ENCODE measurements at regions not wholly inside any gene's neighbourhood (a gene's known extent, or its start where the extent isn't known, plus 50 kb on each side); places are given as distances from the start of the nearest gene placed in this dataset.

DNA sequence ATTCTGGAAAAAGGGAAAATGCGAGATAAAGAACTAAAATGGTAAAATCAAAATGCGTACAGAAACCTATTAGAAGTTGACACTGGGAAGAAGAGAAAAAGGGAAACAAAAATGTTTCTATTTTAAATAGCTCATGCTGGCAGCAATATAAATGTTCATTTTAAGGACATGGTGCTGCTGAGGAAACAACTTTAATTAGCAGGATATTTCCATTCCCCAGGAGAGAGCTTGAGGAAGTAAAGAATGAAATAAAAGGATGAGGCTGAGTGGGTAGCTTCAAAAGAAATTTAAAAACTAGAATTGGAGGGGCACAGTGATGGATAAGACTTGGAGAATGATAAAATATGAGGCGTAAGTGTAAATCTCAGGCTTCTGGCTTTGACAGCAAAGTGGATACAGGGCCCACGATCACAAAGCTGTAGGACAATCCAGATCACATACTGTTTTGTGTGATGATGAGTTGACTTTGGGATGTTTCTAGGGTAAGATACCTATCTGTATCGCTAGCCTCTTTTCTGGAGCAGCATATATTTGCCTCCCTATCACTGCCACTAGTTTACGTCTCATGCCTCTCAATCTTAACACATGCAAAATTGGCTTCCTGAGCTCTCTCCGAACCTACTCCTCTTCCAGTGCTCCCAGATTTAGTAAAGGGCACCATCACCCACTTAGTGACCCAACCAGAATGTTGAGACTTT, 571.3 kb upstream of the MIR17HG start:
- TF ChIP-seq, protein P1, sequence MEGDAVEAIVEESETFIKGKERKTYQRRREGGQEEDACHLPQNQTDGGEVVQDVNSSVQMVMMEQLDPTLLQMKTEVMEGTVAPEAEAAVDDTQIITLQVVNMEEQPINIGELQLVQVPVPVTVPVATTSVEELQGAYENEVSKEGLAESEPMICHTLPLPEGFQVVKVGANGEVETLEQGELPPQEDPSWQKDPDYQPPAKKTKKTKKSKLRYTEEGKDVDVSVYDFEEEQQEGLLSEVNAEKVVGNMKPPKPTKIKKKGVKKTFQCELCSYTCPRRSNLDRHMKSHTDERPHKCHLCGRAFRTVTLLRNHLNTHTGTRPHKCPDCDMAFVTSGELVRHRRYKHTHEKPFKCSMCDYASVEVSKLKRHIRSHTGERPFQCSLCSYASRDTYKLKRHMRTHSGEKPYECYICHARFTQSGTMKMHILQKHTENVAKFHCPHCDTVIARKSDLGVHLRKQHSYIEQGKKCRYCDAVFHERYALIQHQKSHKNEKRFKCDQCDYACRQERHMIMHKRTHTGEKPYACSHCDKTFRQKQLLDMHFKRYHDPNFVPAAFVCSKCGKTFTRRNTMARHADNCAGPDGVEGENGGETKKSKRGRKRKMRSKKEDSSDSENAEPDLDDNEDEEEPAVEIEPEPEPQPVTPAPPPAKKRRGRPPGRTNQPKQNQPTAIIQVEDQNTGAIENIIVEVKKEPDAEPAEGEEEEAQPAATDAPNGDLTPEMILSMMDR (IDR thresholded peaks at IDR 0.05; ENCODE audit: low read depth, low read length): no peak
- DNase-seq (ENCODE audit: extremely low read depth, low read depth): no peak

DNA sequence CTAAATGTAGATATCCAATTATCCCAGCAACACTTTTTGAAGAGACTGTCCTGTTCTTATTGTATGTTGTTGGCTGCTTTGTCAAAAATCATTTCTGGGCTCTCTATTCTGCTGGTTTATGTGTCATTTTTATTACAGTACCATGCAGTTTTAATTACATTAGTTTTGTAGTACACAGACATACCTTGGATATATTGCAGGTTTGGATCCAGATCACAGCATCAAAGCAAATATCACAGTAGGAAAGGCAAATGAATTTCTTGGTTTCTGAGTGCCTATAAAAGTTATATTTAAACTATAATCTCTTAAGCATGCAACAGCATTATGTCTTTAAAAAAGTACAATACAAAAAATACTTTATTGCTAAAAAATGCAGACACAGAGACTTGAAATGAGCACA, 564.2 kb upstream of the MIR17HG start:
- no peak for DNase-seq (ENCODE audit: extremely low read depth, low read depth)
- TF ChIP-seq, protein P1 (IDR thresholded peaks at IDR 0.05; ENCODE audit: low read depth, low read length): no peak

DNA sequence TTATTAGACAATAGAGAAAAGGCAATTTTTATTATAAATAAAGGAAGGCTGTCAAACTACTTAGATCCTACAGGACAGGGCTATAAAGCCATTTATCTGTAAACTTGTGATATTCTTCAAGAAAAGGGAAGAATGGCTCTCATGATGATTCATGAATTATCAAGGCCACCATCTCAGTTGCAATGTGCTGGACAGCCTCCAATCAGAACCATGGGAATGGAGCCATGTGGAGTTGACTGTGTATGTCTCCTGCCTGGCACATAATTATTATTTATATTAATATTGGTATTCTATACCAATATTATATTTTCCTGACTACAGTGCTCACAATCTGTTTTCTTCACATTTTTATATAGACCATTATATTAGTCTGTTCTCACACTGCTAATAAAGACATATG, 560.5 kb upstream of the MIR17HG start:
- no peak for DNase-seq (ENCODE audit: extremely low read depth, low read depth)
- TF ChIP-seq, protein P1 (IDR thresholded peaks at IDR 0.05; ENCODE audit: low read depth, low read length): no peak

DNA sequence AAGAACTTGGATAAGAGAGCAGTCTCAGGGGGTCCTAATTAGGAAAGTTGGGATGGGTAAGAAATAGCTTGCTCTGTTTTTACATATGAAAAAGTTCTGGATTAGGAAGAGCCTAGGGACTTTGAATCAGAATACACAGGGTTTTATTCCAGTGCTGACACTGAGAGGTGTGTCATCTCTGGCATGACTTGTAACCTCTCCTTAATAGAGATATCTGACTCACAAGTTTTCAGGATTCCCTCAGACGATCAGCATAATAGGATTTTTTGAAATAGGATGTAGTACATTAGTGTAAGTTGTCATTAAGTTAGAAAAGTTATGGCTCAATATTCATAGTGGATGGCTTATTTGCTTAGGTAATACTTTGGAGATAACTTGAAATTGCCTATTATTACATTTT, 555.2 kb upstream of the MIR17HG start:
- DNase-seq (ENCODE audit: extremely low read depth, low read depth): no peak
- TF ChIP-seq, protein P1 (IDR thresholded peaks at IDR 0.05; ENCODE audit: low read depth, low read length): no peak

DNA sequence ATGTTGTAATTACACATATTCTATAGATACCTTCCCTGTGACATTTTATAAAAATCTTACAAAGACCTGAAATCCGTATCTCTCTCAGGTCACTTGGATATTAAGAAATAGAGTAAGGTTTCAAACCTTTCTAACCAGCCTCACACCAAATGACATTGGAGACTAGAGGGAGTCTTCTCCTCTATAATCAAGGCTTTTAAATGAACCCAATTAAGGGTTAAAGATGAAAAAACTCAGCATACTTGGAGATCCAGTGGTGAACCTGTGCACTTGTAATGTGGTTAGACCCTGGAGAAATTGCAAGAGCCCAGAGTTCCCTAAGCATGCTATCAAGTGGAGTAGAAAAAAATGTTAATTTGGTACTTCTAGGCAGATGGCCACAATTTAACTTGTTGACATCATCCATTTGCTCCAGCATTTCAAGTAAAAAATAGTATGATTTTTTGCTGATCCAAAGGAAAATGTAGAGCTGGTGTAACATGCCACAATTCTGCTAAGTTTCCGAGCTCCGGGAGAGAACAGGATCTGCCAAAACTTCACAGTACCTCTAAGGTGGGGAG, 554.1 kb upstream of the MIR17HG start:
- TF ChIP-seq, protein P1 (IDR thresholded peaks at IDR 0.05; ENCODE audit: low read depth, low read length): no peak
- no peak for DNase-seq (ENCODE audit: extremely low read depth, low read depth)

DNA sequence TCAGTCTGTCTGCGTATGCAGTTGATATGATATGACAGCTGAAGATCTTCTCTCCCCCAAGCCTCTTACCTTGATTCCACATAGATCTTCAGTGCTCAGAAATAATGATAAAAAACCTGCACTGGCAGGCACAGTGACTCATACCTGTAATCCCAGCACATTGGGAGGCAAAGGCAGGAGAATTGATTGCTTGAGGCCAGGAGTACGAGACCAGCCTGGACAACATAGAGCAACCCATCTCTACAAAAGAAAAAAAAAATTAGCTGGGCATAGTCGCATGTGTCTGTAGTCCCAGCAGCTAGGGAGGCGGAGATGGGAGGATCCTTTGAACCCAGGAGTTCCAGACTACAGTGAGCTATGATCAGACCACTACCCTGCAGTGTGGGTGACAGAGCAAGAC, 551.0 kb upstream of the MIR17HG start:
- TF ChIP-seq, protein P1 (IDR thresholded peaks at IDR 0.05; ENCODE audit: low read depth, low read length): no peak
- no peak for DNase-seq (ENCODE audit: extremely low read depth, low read depth)

DNA sequence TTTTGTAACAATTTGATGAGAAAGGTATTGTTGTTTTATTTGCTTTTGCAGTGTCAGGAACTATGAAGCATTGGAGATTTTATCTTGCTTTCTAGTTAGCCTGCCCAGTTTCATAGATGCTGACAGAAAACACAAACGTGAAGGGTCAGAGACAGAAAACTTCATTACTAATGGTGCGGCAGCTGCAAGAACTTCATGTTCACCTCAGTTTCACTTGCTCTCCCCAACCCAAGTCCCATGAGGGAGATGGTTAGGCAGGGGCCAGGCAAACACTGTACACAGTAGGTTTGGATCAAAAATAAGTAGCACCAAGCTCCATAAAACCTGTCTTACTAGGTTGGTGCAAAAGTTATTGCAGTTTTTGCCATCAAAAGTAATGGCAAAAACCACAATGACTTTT, 550.2 kb upstream of the MIR17HG start:
- TF ChIP-seq, protein P1 (IDR thresholded peaks at IDR 0.05; ENCODE audit: low read depth, low read length): no peak

More for the DNA sequence above, 550.2 kb upstream of the MIR17HG start:
- DNase-seq (ENCODE audit: extremely low read depth, low read depth): no peak

All from AG09319 (cell line).